PC-3 (cell line): ENCODE measurements at regions not wholly inside any gene's neighbourhood (a gene's known extent, or its start where the extent isn't known, plus 50 kb on each side); places are given as distances from the start of the nearest gene placed in this dataset.

Experiments used
- ATAC-seq: fragments of 200-7000 bp; cut with Tn5 transposase; 2 replicates; pipeline ENCODE4 v1.9.1; 2020; ENCODE audit warnings: mild to moderate bottlenecking, moderate library complexity
- BruUV-seq: library from RNA; stranded (reverse); fragments of 400-500 nt; replicated peaks from 2 replicates; lab custom pipeline; 2021; lab: Mats Ljungman, UMichigan
- CTCF ChIA-PET: fragments of 300-600 bp; sonication (Branson Sonifier 250); formaldehyde crosslinking; loops from one replicate; lab custom pipeline; 2022; ENCODE audit warnings: antibody characterized with exemption; lab: Charles Lee
- POLR2A ChIA-PET: fragments of 300-600 bp; sonication (Branson Sonifier 250); formaldehyde crosslinking; loops from one replicate; lab custom pipeline; 2022; ENCODE audit warnings: antibody characterized with exemption; ENCODE audit not compliant: unreplicated experiment; lab: Charles Lee
- DNase-seq: peaks from one replicate; pipeline ENCODE4 v3.0.0-alpha.2; 2015
- H2AFZ ChIP-seq: fragments of 300-600 bp; sonication (generic); 2 replicates; pipeline ENCODE4 v1.6.0; 2016; ENCODE audit warnings: antibody characterized with exemption, low read length
- H3F3A ChIP-seq: fragments of 300-600 bp; sonication (generic); one replicate; pipeline ENCODE4 v1.6.0; 2017; ENCODE audit warnings: antibody characterized with exemption, low read length, control low read depth, mild to moderate bottlenecking; ENCODE audit not compliant: unreplicated experiment
- H3K27ac ChIP-seq: fragments of 300-600 bp; sonication (generic); 2 replicates; pipeline ENCODE4 v1.5.1; 2016; ENCODE audit warnings: mild to moderate bottlenecking, low read length
- H3K27me3 ChIP-seq: fragments of 300-600 bp; sonication (generic); 2 replicates; pipeline ENCODE4 v1.6.1; 2016; ENCODE audit warnings: low read length, mixed read lengths
- H3K36me3 ChIP-seq: fragments of 300-600 bp; sonication (generic); 2 replicates; pipeline ENCODE4 v1.6.1; 2016; ENCODE audit warnings: low read depth, mixed run types, low read length, mixed read lengths
- H3K4me1 ChIP-seq: fragments of 300-600 bp; sonication (generic); 2 replicates; pipeline ENCODE4 v1.5.1; 2016; ENCODE audit warnings: low read length; ENCODE audit not compliant: insufficient read depth
- H3K4me2 ChIP-seq: fragments of 300-600 bp; sonication (generic); 2 replicates; pipeline ENCODE4 v1.6.0; 2016; ENCODE audit warnings: low read length
- H3K4me3 ChIP-seq: fragments of 300-600 bp; sonication (generic); 2 replicates; pipeline ENCODE4 v1.5.1; 2016; ENCODE audit warnings: mild to moderate bottlenecking, low read length, mixed read lengths
- H3K79me2 ChIP-seq: fragments of 300-600 bp; sonication (generic); 2 replicates; pipeline ENCODE4 v1.6.1; 2017; ENCODE audit warnings: low read length, mixed read lengths
- H3K9ac ChIP-seq: fragments of 300-600 bp; sonication (generic); 2 replicates; pipeline ENCODE4 v1.6.0; 2016; ENCODE audit warnings: mild to moderate bottlenecking, low read length
- H3K9me2 ChIP-seq: fragments of 300-600 bp; sonication (generic); replicated peaks from 2 replicates; pipeline ENCODE4 v1.6.1; 2016; ENCODE audit warnings: mixed run types, low read length, mixed read lengths
- H3K9me3 ChIP-seq: fragments of 300-600 bp; sonication (generic); 2 replicates; pipeline ENCODE4 v1.6.1; 2016; ENCODE audit warnings: low read length, mixed read lengths
- H4K20me1 ChIP-seq: fragments of 300-600 bp; sonication (generic); 2 replicates; pipeline ENCODE4 v1.6.1; 2016; ENCODE audit warnings: low read length, mixed read lengths
- CTCF ChIP-seq: fragments of 300-600 bp; sonication (generic); conservative IDR thresholded peaks from 2 replicates; pipeline ENCODE4 v1.5.1; 2017; ENCODE audit warnings: antibody characterized with exemption, low read depth, mild to moderate bottlenecking, low read length
- EZH2 ChIP-seq: fragments of 300-600 bp; sonication (generic); IDR thresholded peaks from one replicate; pipeline ENCODE4 v1.6.1; 2017; ENCODE audit warnings: antibody characterized with exemption, mild to moderate bottlenecking, low read length; ENCODE audit not compliant: unreplicated experiment
- EZH2phosphoT487 ChIP-seq: fragments of 300-600 bp; sonication (generic); IDR thresholded peaks from 2 replicates; pipeline ENCODE4 v1.6.1; 2018; ENCODE audit warnings: mild to moderate bottlenecking, antibody characterized with exemption, low read length, borderline replicate concordance
- intact Hi-C: fragments of 100-400 bp; cut with micrococcal nuclease; formaldehyde crosslinking; loops from 2 replicates; pipeline ENCODE4 v1.9.0; 2023

GRCh38 chr6:169144356-169144755, 109.3 kb downstream of the THBS2 start:
- Histone ChIP-seq H3F3A (no peaks in the 10 kb centered on the region), H3K4me2 (no peak overlapping the region), H3K27ac (no peak overlapping the region), H3K9me3 (no peaks in the 10 kb centered on the region), H3K27me3 (no peaks in the 10 kb centered on the region), H3K9ac (no peak overlapping the region), H3K79me2 (no peaks in the 10 kb centered on the region), H3K4me1 (no peaks in the 10 kb centered on the region), H3K9me2 (no peaks in the 10 kb centered on the region), H3K4me3 (no peak overlapping the region), H2AFZ (no peak overlapping the region), H4K20me1 (no peaks in the 10 kb centered on the region), H3K36me3 (no peaks in the 10 kb centered on the region)
- no peak for TF ChIP-seq CTCF
- TF ChIP-seq EZH2: no peak
- intact Hi-C loops: no loop called here
- no peak for ATAC-seq
- ChIA-PET POLR2A (no interaction called here), CTCF (no interaction called here)
- BruUV-seq: no TSS peak
- DNase-seq: no peak

DNA sequence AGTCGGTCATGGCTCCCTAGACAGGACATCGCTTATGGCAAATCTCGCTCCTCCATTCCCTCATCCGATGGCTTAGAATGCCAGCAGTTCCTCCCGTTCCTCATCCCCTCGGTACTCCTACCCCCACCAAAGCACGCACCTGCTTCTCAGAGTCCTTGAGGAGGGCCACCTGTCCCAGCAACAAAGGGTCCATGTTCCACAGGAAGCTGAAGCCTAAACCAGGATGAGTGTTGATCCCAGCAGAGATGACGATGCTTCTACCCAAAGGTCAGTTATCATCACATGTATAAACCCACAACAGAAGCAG, 111.2 kb downstream of the THBS2 start:
- ATAC-seq (no peak), DNase-seq (no peak)
- no TSS peak for BruUV-seq
- Histone ChIP-seq H3K36me3 (no peaks in the 10 kb centered on the region), H3K9ac (no peak overlapping the region), H3K79me2 (no peaks in the 10 kb centered on the region), H3K4me3 (no peak overlapping the region), H3K9me3 (no peaks in the 10 kb centered on the region), H3K4me2 (no peak overlapping the region), H2AFZ (no peak overlapping the region), H3K4me1 (no peaks in the 10 kb centered on the region), H3K9me2 (no peaks in the 10 kb centered on the region), H3K27me3 (no peaks in the 10 kb centered on the region), H3F3A (no peaks in the 10 kb centered on the region), H4K20me1 (no peaks in the 10 kb centered on the region), H3K27ac (no peak overlapping the region)
- ChIA-PET POLR2A (no interaction called here), CTCF (no interaction called here)
- no peak for TF ChIP-seq CTCF
- no peak for TF ChIP-seq EZH2phosphoT487
- no peak for TF ChIP-seq EZH2
- intact Hi-C loops: no loop called here

DNA sequence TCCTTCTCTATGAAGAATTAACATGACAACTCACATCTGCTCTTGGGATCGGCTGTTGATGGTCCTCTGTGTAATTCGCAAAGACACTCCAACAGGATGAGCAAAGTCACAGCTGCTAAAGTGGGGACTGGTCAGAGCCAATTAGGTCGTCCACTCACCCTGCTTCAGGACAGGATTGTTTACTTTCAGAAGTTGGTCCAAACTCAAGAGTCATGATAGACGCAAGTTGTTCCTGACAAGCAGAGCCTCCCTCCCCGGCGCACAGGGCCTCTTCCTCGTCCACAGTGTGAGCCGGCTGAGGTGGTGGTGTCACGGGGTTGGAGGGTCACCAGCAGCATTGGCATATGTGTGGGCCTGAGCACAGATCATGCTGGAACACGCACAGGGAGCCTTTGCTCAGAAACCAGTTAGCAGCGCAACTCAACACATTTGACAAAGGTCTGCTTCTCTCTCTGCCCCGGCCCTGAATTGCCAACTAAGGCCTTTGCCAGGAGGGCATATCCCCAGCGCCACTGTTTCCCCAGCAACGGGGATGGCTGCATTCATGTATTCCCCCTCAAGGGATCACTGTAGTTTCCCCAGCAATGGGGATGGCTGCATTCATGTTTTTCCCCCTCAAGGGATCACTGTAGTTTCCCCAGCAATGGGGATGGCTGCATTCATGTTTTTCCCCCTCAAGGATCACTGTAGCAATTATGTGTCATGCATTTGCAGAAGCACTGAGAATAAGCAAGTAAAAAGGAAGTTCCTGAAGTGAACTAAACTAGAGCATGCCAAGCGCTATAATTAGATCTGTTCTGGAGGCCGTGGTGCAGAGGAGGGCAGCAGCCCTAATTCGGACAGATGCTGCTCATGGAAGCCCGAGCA, 111.7 kb downstream of the THBS2 start:
- DNase-seq (no peak), ATAC-seq (no peak)
- no peaks in the 10 kb centered on the region for H3K27me3 ChIP-seq
- no TSS peak for BruUV-seq
- ChIA-PET CTCF (no interaction called here), POLR2A (no interaction called here)
- no peaks in the 10 kb centered on the region for H3K79me2 ChIP-seq
- TF ChIP-seq EZH2 (no peak), EZH2phosphoT487 (no peak), CTCF (no peak)
- H2AFZ ChIP-seq: no peak overlapping the region
- no peaks in the 10 kb centered on the region for H3F3A ChIP-seq
- H3K36me3 ChIP-seq: no peaks in the 10 kb centered on the region
- no peak overlapping the region for H3K27ac ChIP-seq
- no peaks in the 10 kb centered on the region for H3K9me2 ChIP-seq
- H3K4me3 ChIP-seq: no peak overlapping the region
- no peaks in the 10 kb centered on the region for H4K20me1 ChIP-seq
- H3K4me1 ChIP-seq: no peaks in the 10 kb centered on the region
- no peak overlapping the region for H3K4me2 ChIP-seq
- H3K9ac ChIP-seq: no peak overlapping the region
- no peaks in the 10 kb centered on the region for H3K9me3 ChIP-seq
- intact Hi-C loops: no loop called here
